ENCODE measurements at regions not wholly inside any gene's neighbourhood (a gene's known extent, or its start where the extent isn't known, plus 50 kb on each side); places are given as distances from the start of the nearest gene placed in this dataset.

DNA sequence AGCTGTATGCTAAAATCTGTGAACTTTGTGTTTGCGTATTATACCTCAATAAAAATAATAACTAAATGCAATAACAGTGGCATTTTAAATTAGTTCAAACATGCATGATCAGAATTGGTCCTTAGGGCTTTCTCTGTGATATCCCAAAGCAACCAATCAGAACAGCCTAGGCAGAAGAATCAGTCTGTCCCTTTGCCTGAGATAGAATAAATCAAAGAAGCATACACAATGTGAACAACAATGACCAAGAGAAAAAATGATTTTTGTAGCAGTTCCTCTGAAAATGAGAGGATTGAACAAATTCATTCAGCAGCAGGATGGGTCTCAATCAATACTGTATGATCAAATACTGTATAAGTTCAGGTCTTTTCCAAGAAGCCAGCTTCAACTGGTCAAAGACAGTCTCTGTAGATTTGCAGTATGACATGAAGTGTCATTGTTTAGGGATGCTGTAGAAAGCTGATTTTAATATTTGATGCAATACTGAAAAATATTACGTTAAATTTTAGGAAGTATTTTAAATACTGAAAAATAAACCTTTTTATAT lies 1071.6 kb downstream of the AGBL1 start:
- TF ChIP-seq EZH2phosphoT487 (IDR thresholded peaks at IDR 0.05), result no peak
- TF ChIP-seq, protein P1, sequence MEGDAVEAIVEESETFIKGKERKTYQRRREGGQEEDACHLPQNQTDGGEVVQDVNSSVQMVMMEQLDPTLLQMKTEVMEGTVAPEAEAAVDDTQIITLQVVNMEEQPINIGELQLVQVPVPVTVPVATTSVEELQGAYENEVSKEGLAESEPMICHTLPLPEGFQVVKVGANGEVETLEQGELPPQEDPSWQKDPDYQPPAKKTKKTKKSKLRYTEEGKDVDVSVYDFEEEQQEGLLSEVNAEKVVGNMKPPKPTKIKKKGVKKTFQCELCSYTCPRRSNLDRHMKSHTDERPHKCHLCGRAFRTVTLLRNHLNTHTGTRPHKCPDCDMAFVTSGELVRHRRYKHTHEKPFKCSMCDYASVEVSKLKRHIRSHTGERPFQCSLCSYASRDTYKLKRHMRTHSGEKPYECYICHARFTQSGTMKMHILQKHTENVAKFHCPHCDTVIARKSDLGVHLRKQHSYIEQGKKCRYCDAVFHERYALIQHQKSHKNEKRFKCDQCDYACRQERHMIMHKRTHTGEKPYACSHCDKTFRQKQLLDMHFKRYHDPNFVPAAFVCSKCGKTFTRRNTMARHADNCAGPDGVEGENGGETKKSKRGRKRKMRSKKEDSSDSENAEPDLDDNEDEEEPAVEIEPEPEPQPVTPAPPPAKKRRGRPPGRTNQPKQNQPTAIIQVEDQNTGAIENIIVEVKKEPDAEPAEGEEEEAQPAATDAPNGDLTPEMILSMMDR (IDR thresholded peaks at IDR 0.05), result no peak
- no peak for TF ChIP-seq EZH2 (IDR thresholded peaks at IDR 0.05)

Measured in neural progenitor cell (in vitro differentiated cells).